HG03175 (cell line): ENCODE measurements at regions not wholly inside any gene's neighbourhood (a gene's known extent, or its start where the extent isn't known, plus 50 kb on each side); places are given as distances from the start of the nearest gene placed in this dataset.

Experiments
- ATAC-seq: cut with Tn5 transposase; IDR thresholded peaks from one replicate; pipeline ENCODE4 v1.9.1; 2021; ENCODE audit warnings: mild to moderate bottlenecking, moderate library complexity; ENCODE audit not compliant: unreplicated experiment

DNA sequence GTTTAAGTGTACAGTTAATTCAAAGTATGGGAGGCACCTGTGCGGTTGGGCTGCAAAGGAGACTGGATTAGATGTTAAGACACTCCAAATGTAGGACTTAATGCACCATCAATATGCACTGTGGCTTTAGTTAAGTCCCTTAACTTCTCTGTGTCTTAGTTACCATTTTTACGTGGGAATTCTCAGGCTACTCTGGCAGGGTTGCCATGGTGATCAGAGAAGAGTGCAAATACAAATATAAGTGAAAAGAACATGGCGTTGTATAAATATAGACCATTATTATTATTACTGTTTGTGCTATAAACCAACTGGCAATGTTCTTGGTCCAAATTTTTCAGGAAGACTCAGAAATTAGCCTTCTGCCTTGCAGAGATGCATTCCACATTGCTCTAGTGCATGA is 595.6 kb downstream of the NPHP4 start:
- ATAC-seq, result no peak

GRCh38 chr1:5394111-5394510 is 598.1 kb downstream of the NPHP4 start:
- ATAC-seq, result no peak

GRCh38 chr1:5393603-5394002 is 598.6 kb downstream of the NPHP4 start:
- no peak for ATAC-seq

DNA sequence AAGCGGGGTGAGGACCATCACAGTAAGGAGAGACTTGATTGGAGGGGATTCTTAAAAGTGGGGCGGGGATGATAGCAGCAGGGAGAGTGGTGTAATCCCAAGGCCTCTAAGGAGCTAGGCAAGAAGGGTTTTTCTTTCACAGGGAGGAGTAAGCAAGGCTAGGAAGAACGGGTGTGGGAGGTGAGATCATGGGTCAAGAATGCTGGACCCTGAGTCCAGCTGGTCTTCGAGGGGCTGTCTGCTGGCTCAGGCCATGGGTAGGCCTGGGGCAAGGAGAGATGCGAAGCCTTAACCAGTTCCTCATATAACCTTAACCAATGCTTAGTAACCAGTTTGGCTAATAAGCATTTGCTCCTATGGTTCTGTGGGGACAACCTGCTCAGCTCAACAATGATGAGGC is 599.1 kb downstream of the NPHP4 start:
- ATAC-seq, result no peak

- ATAC-seq, result no peak
These were observed 600.5 kb downstream of the NPHP4 start for GRCh38 chr1:5391725-5392124.

DNA sequence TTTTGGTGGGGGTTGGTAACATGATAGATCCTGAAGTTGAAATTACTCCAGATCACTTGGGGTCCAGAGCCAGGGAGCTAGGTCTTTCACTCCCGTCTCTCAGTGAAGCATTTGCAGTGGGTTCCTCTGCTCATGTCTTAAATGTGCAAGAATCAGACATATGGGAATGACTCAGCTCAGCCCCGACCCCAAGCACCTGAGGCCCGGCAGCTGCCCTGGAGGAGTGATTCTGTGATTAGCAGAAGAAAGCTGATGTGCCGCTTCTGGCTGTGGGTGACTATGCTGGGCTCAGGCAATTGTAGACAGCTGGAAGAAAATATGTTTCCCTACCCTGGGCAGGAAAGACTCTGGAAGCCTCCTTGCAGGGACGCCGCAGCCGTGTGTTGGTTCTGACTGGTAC is 601.7 kb downstream of the NPHP4 start:
- no peak for ATAC-seq

- no peak for ATAC-seq
These were observed 602.9 kb downstream of the NPHP4 start for GRCh38 chr1:5389101-5389885.

GRCh38 chr1:5388622-5389021 is 603.6 kb downstream of the NPHP4 start:
- ATAC-seq, result no peak

GRCh38 chr1:5386371-5386770 is 605.9 kb downstream of the NPHP4 start:
- no peak for ATAC-seq

DNA sequence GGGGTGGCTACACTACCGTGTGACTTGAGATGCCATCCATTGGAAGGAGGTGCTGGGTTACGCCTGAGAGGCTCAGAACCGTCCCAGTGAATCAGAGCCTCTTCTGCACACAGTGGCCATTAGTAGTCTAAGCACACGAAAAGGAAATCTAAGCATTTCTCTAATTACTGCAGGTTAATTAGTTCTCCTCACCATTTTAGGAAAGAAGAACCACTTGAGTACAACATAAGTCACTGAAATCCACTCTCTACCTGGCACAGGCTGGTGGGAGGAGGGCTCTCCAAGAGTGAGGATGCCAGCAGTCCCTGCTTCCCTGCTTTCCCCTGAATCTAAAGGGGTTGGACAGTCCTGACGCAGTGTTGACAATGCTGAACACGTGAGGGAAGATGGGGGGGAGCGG is 606.3 kb downstream of the NPHP4 start:
- ATAC-seq, result no peak

- ATAC-seq, result no peak
These were observed 607.0 kb downstream of the NPHP4 start for GRCh38 chr1:5385096-5385799.

DNA sequence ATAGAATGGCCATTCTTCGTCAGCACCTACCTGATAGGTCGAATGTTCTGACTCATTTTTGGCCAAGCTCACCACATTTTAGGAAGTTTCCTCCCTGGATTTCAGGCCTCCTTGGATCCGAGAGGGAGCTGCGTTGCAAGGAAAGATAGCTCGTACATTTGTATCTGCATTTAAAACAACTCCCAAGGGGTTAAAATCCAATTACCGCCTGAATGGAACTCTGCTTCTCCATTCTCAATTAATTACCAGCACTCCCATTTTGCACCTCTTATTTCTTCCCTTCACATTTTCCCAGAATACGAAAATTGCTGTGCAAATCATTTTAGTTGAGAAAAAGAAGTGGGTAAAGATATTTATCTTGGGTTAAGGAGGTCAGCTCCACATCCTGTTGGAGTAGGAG is 610.7 kb downstream of the NPHP4 start:
- ATAC-seq, result no peak

- no peak for ATAC-seq
These were observed 613.0 kb downstream of the NPHP4 start for GRCh38 chr1:5379176-5379759.

- ATAC-seq, result no peak
These were observed 615.5 kb downstream of the NPHP4 start for GRCh38 chr1:5376538-5377247.

- ATAC-seq, result no peak
These were observed 616.7 kb downstream of the NPHP4 start for GRCh38 chr1:5375481-5375880.

DNA sequence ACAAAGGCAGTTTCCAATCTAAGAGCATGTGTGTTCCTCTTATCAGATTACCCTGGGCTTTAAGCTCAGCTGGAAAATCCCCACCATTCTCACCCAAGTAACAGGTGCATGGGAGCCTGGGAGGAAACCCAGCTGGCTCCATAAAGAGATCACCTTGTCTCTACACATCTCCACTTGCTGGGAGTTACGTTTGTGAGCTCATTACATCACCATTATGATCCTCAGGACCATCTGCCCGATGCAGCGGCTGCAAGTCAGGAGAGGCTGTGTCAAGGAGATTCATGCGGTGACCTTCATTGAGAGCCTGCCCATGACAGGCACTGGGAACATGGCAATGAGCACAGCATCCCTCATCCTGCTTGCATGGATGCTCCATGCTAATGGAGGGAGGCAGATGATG is 618.0 kb downstream of the NPHP4 start:
- no peak for ATAC-seq

GRCh38 chr1:5373281-5373680 is 618.9 kb downstream of the NPHP4 start:
- ATAC-seq, result no peak

- ATAC-seq, result no peak
These were observed 621.0 kb downstream of the NPHP4 start for GRCh38 chr1:5371270-5371669.

DNA sequence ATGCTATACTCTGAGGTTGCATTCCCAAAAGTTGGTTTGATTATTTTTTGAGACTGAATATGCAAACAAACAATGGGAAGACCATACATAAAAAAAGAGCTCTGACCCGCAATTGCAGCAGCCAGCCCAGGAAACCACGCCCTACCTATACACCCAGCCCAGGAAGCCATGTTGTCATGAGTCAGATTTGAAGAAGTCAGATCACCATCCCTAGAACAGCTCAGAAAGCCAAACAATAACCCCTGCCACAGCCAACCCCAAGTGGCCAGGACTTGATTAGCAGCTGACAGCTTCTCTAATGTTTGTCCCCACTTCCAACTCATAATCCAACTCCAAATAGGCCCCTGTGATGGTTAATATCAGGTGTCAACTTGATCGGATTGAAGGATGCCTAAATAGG is 621.9 kb downstream of the NPHP4 start:
- ATAC-seq, result no peak

- ATAC-seq, result no peak
These were observed 623.0 kb downstream of the NPHP4 start for GRCh38 chr1:5369223-5369622.

- no peak for ATAC-seq
These were observed 624.0 kb downstream of the NPHP4 start for GRCh38 chr1:5368201-5368600.

DNA sequence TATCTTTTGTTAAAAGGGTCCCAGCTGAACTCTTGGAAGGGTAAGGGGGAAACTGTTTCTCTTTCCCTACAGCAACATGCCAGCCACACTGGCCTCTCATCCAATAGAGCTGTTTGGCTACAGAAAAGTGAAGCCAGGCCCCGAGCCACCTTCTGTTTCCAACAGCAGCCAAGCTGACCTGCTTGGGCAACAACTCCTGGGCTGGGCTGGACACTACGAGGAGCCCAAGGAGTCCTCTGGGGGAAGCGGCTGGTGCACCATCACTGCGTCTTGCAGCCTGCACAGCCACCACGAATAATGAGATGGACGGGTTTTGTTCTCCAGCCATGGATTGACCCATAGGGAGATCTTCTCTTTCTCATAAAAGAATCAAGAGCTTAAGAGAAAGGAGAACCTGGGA is 624.9 kb downstream of the NPHP4 start:
- no peak for ATAC-seq
